ENCODE measurements at regions not wholly inside any gene's neighbourhood (a gene's known extent, or its start where the extent isn't known, plus 50 kb on each side); places are given as distances from the start of the nearest gene placed in this dataset.

GRCh38 chr5:124102486-124102885 is 590.5 kb downstream of the CSNK1G3 start:
- DNase-seq, result no peak

- DNase-seq, result no peak
Observed at GRCh38 chr5:124093658-124094057, 581.7 kb downstream of the CSNK1G3 start.

- DNase-seq, result no peak
Observed at GRCh38 chr5:124090115-124090514, 578.1 kb downstream of the CSNK1G3 start.

GRCh38 chr5:124089578-124089977 is 577.6 kb downstream of the CSNK1G3 start:
- DNase-seq, result no peak

- DNase-seq, result no peak
Observed at GRCh38 chr5:124088289-124089032, 576.5 kb downstream of the CSNK1G3 start.

GRCh38 chr5:124087752-124088151 is 575.8 kb downstream of the CSNK1G3 start:
- DNase-seq, result no peak

GRCh38 chr5:124080256-124080655 is 568.3 kb downstream of the CSNK1G3 start:
- DNase-seq, result no peak

GRCh38 chr5:124079062-124079461 is 567.1 kb downstream of the CSNK1G3 start:
- no peak for DNase-seq

- no peak for DNase-seq
Observed at GRCh38 chr5:124074500-124074899, 562.5 kb downstream of the CSNK1G3 start.

- no peak for DNase-seq
Observed at GRCh38 chr5:124072570-124072969, 560.6 kb downstream of the CSNK1G3 start.

- DNase-seq, result no peak
Observed at GRCh38 chr5:124071039-124071438, 559.1 kb downstream of the CSNK1G3 start.

- no peak for DNase-seq
Observed at GRCh38 chr5:124065508-124065907, 553.5 kb downstream of the CSNK1G3 start.

- no peak for DNase-seq
Observed at GRCh38 chr5:124064956-124065355, 553.0 kb downstream of the CSNK1G3 start.

GRCh38 chr5:124061663-124062062 is 549.7 kb downstream of the CSNK1G3 start:
- no peak for DNase-seq

- DNase-seq, result no peak
Observed at GRCh38 chr5:124061068-124061430, 549.1 kb downstream of the CSNK1G3 start.

GRCh38 chr5:124060413-124061067 is 548.6 kb downstream of the CSNK1G3 start:
- no peak for DNase-seq

- DNase-seq, result no peak
Observed at GRCh38 chr5:124060011-124060410, 548.0 kb downstream of the CSNK1G3 start.

- no peak for DNase-seq
Observed at GRCh38 chr5:124059200-124059599, 547.2 kb downstream of the CSNK1G3 start.

- no peak for DNase-seq
Observed at GRCh38 chr5:124057724-124058231, 545.8 kb downstream of the CSNK1G3 start.

GRCh38 chr5:124056991-124057723 is 545.2 kb downstream of the CSNK1G3 start:
- DNase-seq, result peak; percentile 53

GRCh38 chr5:124056326-124056990 is 544.5 kb downstream of the CSNK1G3 start:
- no peak for DNase-seq

- no peak for DNase-seq
Observed at GRCh38 chr5:124055751-124056150, 543.8 kb downstream of the CSNK1G3 start.

- DNase-seq, result no peak
Observed at GRCh38 chr5:124054564-124054963, 542.6 kb downstream of the CSNK1G3 start.

Measured in NCI-H526 treated with DMSO at 0.1 percent for 48 hours (cell line).